HL-60/S4 (cell line): ENCODE measurements at regions not wholly inside any gene's neighbourhood (a gene's known extent, or its start where the extent isn't known, plus 50 kb on each side); places are given as distances from the start of the nearest gene placed in this dataset.

ENCODE experiments used
- in situ Hi-C: fragments of 300-500 bp; cut with MboI; formaldehyde crosslinking; loops from 2 replicates; pipeline ENCODE4 v1.14.3; 2022; ENCODE audit warnings: low sequenced_read_pairs

GRCh38 chr7:16028636-16029035 is 342.2 kb upstream of the MEOX2 start:
- in situ Hi-C loops = no loop called here

GRCh38 chr7:16028103-16028502 is 341.6 kb upstream of the MEOX2 start:
- in situ Hi-C loops = no loop called here

GRCh38 chr7:16027396-16027795 is 340.9 kb upstream of the MEOX2 start:
- in situ Hi-C loops = no loop called here

GRCh38 chr7:16026253-16027020 is 340.0 kb upstream of the MEOX2 start:
- in situ Hi-C loops = no loop called here

GRCh38 chr7:16025696-16026095 is 339.2 kb upstream of the MEOX2 start:
- in situ Hi-C loops = no loop called here

GRCh38 chr7:16023503-16023902 is 337.0 kb upstream of the MEOX2 start:
- in situ Hi-C loops = no loop called here

- in situ Hi-C loops = no loop called here
Measured at GRCh38 chr7:16023046-16023445, 336.6 kb upstream of the MEOX2 start.

- in situ Hi-C loops = no loop called here
Measured at GRCh38 chr7:16021851-16022250, 335.4 kb upstream of the MEOX2 start.

GRCh38 chr7:16015981-16016380 is 329.5 kb upstream of the MEOX2 start:
- in situ Hi-C loops = no loop called here

GRCh38 chr7:16014031-16014430 is 327.5 kb upstream of the MEOX2 start:
- in situ Hi-C loops = no loop called here

- in situ Hi-C loops = no loop called here
Measured at GRCh38 chr7:16007911-16008310, 321.4 kb upstream of the MEOX2 start.

- in situ Hi-C loops = no loop called here
Measured at GRCh38 chr7:16004702-16005101, 318.2 kb upstream of the MEOX2 start.

- in situ Hi-C loops = no loop called here
Measured at GRCh38 chr7:16001477-16001876, 315.0 kb upstream of the MEOX2 start.

GRCh38 chr7:15998617-15999016 is 312.1 kb upstream of the MEOX2 start:
- in situ Hi-C loops = no loop called here

GRCh38 chr7:15995027-15995426 is 308.5 kb upstream of the MEOX2 start:
- in situ Hi-C loops = no loop called here

GRCh38 chr7:15989194-15989593 is 302.7 kb upstream of the MEOX2 start:
- in situ Hi-C loops = no loop called here

- in situ Hi-C loops = no loop called here
Measured at GRCh38 chr7:15985587-15986384, 299.3 kb upstream of the MEOX2 start.

GRCh38 chr7:15977663-15978062 is 291.2 kb upstream of the MEOX2 start:
- in situ Hi-C loops = no loop called here

- in situ Hi-C loops = no loop called here
Measured at GRCh38 chr7:15972862-15973275, 286.4 kb upstream of the MEOX2 start.

GRCh38 chr7:15967551-15967950 is 281.1 kb upstream of the MEOX2 start:
- in situ Hi-C loops = no loop called here

- in situ Hi-C loops = no loop called here
Measured at GRCh38 chr7:15967121-15967520, 280.6 kb upstream of the MEOX2 start.

GRCh38 chr7:15963206-15963605 is 276.7 kb upstream of the MEOX2 start:
- in situ Hi-C loops = no loop called here
